ENCODE measurements at regions not wholly inside any gene's neighbourhood (a gene's known extent, or its start where the extent isn't known, plus 50 kb on each side); places are given as distances from the start of the nearest gene placed in this dataset.

DNA sequence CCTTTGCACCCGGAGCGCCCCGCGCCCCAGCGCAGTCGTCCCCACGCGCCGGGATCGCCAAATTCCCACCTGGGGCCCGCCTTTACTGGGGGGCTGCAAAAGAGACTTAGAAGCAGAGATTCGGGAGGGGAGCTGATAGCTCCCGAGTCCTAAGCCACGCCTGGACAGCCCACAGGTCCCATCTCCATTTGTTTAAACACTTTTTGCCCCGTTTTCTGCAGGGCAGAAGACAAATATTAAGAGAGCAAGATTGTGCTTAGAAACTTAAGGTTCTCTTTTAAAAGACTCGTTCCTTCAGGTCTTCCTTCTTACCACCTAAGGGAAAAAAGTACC lies 299.1 kb upstream of the NFE2L3 start:
- TF ChIP-seq, protein P1, sequence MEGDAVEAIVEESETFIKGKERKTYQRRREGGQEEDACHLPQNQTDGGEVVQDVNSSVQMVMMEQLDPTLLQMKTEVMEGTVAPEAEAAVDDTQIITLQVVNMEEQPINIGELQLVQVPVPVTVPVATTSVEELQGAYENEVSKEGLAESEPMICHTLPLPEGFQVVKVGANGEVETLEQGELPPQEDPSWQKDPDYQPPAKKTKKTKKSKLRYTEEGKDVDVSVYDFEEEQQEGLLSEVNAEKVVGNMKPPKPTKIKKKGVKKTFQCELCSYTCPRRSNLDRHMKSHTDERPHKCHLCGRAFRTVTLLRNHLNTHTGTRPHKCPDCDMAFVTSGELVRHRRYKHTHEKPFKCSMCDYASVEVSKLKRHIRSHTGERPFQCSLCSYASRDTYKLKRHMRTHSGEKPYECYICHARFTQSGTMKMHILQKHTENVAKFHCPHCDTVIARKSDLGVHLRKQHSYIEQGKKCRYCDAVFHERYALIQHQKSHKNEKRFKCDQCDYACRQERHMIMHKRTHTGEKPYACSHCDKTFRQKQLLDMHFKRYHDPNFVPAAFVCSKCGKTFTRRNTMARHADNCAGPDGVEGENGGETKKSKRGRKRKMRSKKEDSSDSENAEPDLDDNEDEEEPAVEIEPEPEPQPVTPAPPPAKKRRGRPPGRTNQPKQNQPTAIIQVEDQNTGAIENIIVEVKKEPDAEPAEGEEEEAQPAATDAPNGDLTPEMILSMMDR (conservative IDR thresholded peaks at IDR 0.05), result no peak
- TF ChIP-seq EZH2 (IDR thresholded peaks at IDR 0.05; ENCODE audit: low read depth), result no peak
